ENCODE measurements at regions not wholly inside any gene's neighbourhood (a gene's known extent, or its start where the extent isn't known, plus 50 kb on each side); places are given as distances from the start of the nearest gene placed in this dataset.

- H3K9ac ChIP-seq (ENCODE audit: extremely low read depth, low read length, poor library complexity, severe bottlenecking), result no peak overlapping the region
- Mint-ChIP-seq H3K36me3 (ENCODE audit: low read depth) (no peaks in the 10 kb centered on the region), H3K27ac (no peak overlapping the region), H3K4me1 (no peaks in the 10 kb centered on the region), H3K27me3 (ENCODE audit: insufficient read depth) (no peaks in the 10 kb centered on the region), H3K4me3 (no peak overlapping the region), H3K9me3 (no peaks in the 10 kb centered on the region)
- H3K4me1 ChIP-seq (ENCODE audit: control insufficient read depth, insufficient read depth, low read length), result no peaks in the 10 kb centered on the region
- WGBS, 2 experiments (ENCODE audit: insufficient coverage in 1 of 2, insufficient read length in 1 of 2), result 94% methylated on average over 1 of the region's 1 CpG; no CpG with 5 or more reads in 1 of the 2 experiments
- no peak overlapping the region for H3K4me3 ChIP-seq (ENCODE audit: low read length)
- no peaks in the 10 kb centered on the region for H3K27me3 ChIP-seq (ENCODE audit: control insufficient read depth, insufficient read depth, low read length, poor library complexity, severe bottlenecking)
- H3K36me3 ChIP-seq (ENCODE audit: control insufficient read depth, insufficient read depth, low read length), result no peaks in the 10 kb centered on the region
- no peak for DNase-seq
- no peaks in the 10 kb centered on the region for H3K9me3 ChIP-seq (ENCODE audit: control insufficient read depth, low read length)
- no peak overlapping the region for H3K27ac ChIP-seq (ENCODE audit: low read depth, low read length)
- TF ChIP-seq CTCF (conservative IDR thresholded peaks at IDR 0.05), result peak; percentile 25
Measured at GRCh38 chr5:105878402-105878801, 1792.3 kb downstream of the EFNA5 start.

- no peaks in the 10 kb centered on the region for H3K9me3 ChIP-seq (ENCODE audit: control insufficient read depth, low read length)
- DNase-seq, result no peak
- TF ChIP-seq CTCF (conservative IDR thresholded peaks at IDR 0.05), result peak; percentile 54
- H3K27ac ChIP-seq (ENCODE audit: low read depth, low read length), result no peak overlapping the region
- Mint-ChIP-seq H3K27me3 (ENCODE audit: insufficient read depth) (no peaks in the 10 kb centered on the region), H3K36me3 (ENCODE audit: low read depth) (no peaks in the 10 kb centered on the region), H3K27ac (no peak overlapping the region), H3K4me1 (no peaks in the 10 kb centered on the region), H3K9me3 (no peaks in the 10 kb centered on the region), H3K4me3 (no peak overlapping the region)
- no peak overlapping the region for H3K4me3 ChIP-seq (ENCODE audit: low read length)
- no peaks in the 10 kb centered on the region for H3K4me1 ChIP-seq (ENCODE audit: control insufficient read depth, insufficient read depth, low read length)
- no peaks in the 10 kb centered on the region for H3K27me3 ChIP-seq (ENCODE audit: control insufficient read depth, insufficient read depth, low read length, poor library complexity, severe bottlenecking)
- no peak overlapping the region for H3K9ac ChIP-seq (ENCODE audit: extremely low read depth, low read length, poor library complexity, severe bottlenecking)
- H3K36me3 ChIP-seq (ENCODE audit: control insufficient read depth, insufficient read depth, low read length), result no peaks in the 10 kb centered on the region
- WGBS, 2 experiments (ENCODE audit: insufficient coverage in 1 of 2, insufficient read length in 1 of 2), result 85 to 100% methylated on average over 2 of the region's 2 CpGs
Measured at GRCh38 chr5:105877592-105877991, 1793.1 kb downstream of the EFNA5 start.

GRCh38 chr5:105874316-105874715, 1796.4 kb downstream of the EFNA5 start:
- H3K36me3 ChIP-seq (ENCODE audit: control insufficient read depth, insufficient read depth, low read length), result no peaks in the 10 kb centered on the region
- no peaks in the 10 kb centered on the region for H3K9me3 ChIP-seq (ENCODE audit: control insufficient read depth, low read length)
- H3K4me3 Mint-ChIP-seq, result no peak overlapping the region
- no peak overlapping the region for H3K27ac Mint-ChIP-seq
- no peaks in the 10 kb centered on the region for H3K27me3 Mint-ChIP-seq (ENCODE audit: insufficient read depth)
- H3K4me3 ChIP-seq (ENCODE audit: low read length), result no peak overlapping the region
- H3K27ac ChIP-seq (ENCODE audit: low read depth, low read length), result no peak overlapping the region
- no peak for DNase-seq
- H3K9me3 Mint-ChIP-seq, result no peaks in the 10 kb centered on the region
- H3K36me3 Mint-ChIP-seq (ENCODE audit: low read depth), result no peaks in the 10 kb centered on the region
- no peaks in the 10 kb centered on the region for H3K4me1 Mint-ChIP-seq
- TF ChIP-seq CTCF (conservative IDR thresholded peaks at IDR 0.05), result no peak
- H3K9ac ChIP-seq (ENCODE audit: extremely low read depth, low read length, poor library complexity, severe bottlenecking), result no peak overlapping the region
- no peaks in the 10 kb centered on the region for H3K27me3 ChIP-seq (ENCODE audit: control insufficient read depth, insufficient read depth, low read length, poor library complexity, severe bottlenecking)
- H3K4me1 ChIP-seq (ENCODE audit: control insufficient read depth, insufficient read depth, low read length), result no peaks in the 10 kb centered on the region
- WGBS, 2 experiments (ENCODE audit: insufficient coverage in 1 of 2, insufficient read length in 1 of 2), result 67 to 95% methylated on average over 1 to 2 of the region's 2 CpGs

Measured in endodermal cell (in vitro differentiated cells).